ENCODE measurements at regions not wholly inside any gene's neighbourhood (a gene's known extent, or its start where the extent isn't known, plus 50 kb on each side); places are given as distances from the start of the nearest gene placed in this dataset.

GRCh38 chr4:162350331-162350730 is 186.5 kb upstream of the FSTL5 start:
- Histone ChIP-seq H3K4me1 (ENCODE audit: insufficient read depth, low read length, poor library complexity, severe bottlenecking) (no peaks in the 10 kb centered on the region), H3K4me3 (ENCODE audit: low read depth, low read length, poor library complexity, severe bottlenecking) (no peak overlapping the region), H3K9me3 (ENCODE audit: low read depth, low read length, poor library complexity, severe bottlenecking) (no peaks in the 10 kb centered on the region), H3K27me3 (replicated peaks; ENCODE audit: insufficient read depth, low read depth, low read length, poor library complexity) (no peaks in the 10 kb centered on the region), H3K36me3 (ENCODE audit: insufficient read depth, low read length, poor library complexity, severe bottlenecking) (no peaks in the 10 kb centered on the region), H3K27ac (ENCODE audit: low read depth, low read length, poor library complexity, severe bottlenecking) (no peak overlapping the region)
- CTCF ChIA-PET, result no interaction called here
- POLR2A ChIA-PET (ENCODE audit: low non-redundant PET), result no interaction called here
- intact Hi-C loops (cut with micrococcal nuclease; ENCODE audit: unreplicated experiment), result no loop called here
- DNase-seq (ENCODE audit: low spot score), result no peak
- no peak for TF ChIP-seq CTCF (conservative IDR thresholded peaks at IDR 0.05; ENCODE audit: low read depth, low read length)
- TF ChIP-seq EZH2 (IDR thresholded peaks at IDR 0.05; ENCODE audit: borderline replicate concordance, low read depth, low read length, poor library complexity, severe bottlenecking), result no peak
- BruUV-seq (replicated peaks), result no TSS peak

GRCh38 chr4:162349395-162349794 is 185.6 kb upstream of the FSTL5 start:
- Histone ChIP-seq H3K9me3 (ENCODE audit: low read depth, low read length, poor library complexity, severe bottlenecking) (no peaks in the 10 kb centered on the region), H3K36me3 (ENCODE audit: insufficient read depth, low read length, poor library complexity, severe bottlenecking) (no peaks in the 10 kb centered on the region), H3K27ac (ENCODE audit: low read depth, low read length, poor library complexity, severe bottlenecking) (no peak overlapping the region), H3K4me3 (ENCODE audit: low read depth, low read length, poor library complexity, severe bottlenecking) (no peak overlapping the region), H3K27me3 (replicated peaks; ENCODE audit: insufficient read depth, low read depth, low read length, poor library complexity) (no peaks in the 10 kb centered on the region), H3K4me1 (ENCODE audit: insufficient read depth, low read length, poor library complexity, severe bottlenecking) (no peaks in the 10 kb centered on the region)
- intact Hi-C loops (cut with micrococcal nuclease; ENCODE audit: unreplicated experiment), result no loop called here
- no peak for DNase-seq (ENCODE audit: low spot score)
- ChIA-PET POLR2A (ENCODE audit: low non-redundant PET) (no interaction called here), CTCF (no interaction called here)
- BruUV-seq (replicated peaks), result no TSS peak
- TF ChIP-seq CTCF (conservative IDR thresholded peaks at IDR 0.05; ENCODE audit: low read depth, low read length) (no peak), EZH2 (IDR thresholded peaks at IDR 0.05; ENCODE audit: borderline replicate concordance, low read depth, low read length, poor library complexity, severe bottlenecking) (no peak)

GRCh38 chr4:162347842-162348213 is 184.0 kb upstream of the FSTL5 start:
- DNase-seq (ENCODE audit: low spot score), result no peak
- no peaks in the 10 kb centered on the region for H3K4me1 ChIP-seq (ENCODE audit: insufficient read depth, low read length, poor library complexity, severe bottlenecking)
- H3K4me3 ChIP-seq (ENCODE audit: low read depth, low read length, poor library complexity, severe bottlenecking), result no peak overlapping the region
- ChIA-PET CTCF (no interaction called here), POLR2A (ENCODE audit: low non-redundant PET) (no interaction called here)
- no peaks in the 10 kb centered on the region for H3K9me3 ChIP-seq (ENCODE audit: low read depth, low read length, poor library complexity, severe bottlenecking)
- no TSS peak for BruUV-seq (replicated peaks)
- intact Hi-C loops (cut with micrococcal nuclease; ENCODE audit: unreplicated experiment), result no loop called here
- H3K27me3 ChIP-seq (replicated peaks; ENCODE audit: insufficient read depth, low read depth, low read length, poor library complexity), result no peaks in the 10 kb centered on the region
- no peak overlapping the region for H3K27ac ChIP-seq (ENCODE audit: low read depth, low read length, poor library complexity, severe bottlenecking)
- no peaks in the 10 kb centered on the region for H3K36me3 ChIP-seq (ENCODE audit: insufficient read depth, low read length, poor library complexity, severe bottlenecking)
- TF ChIP-seq CTCF (conservative IDR thresholded peaks at IDR 0.05; ENCODE audit: low read depth, low read length) (no peak), EZH2 (IDR thresholded peaks at IDR 0.05; ENCODE audit: borderline replicate concordance, low read depth, low read length, poor library complexity, severe bottlenecking) (no peak)

Measured in A673 (cell line).